ENCODE measurements at regions not wholly inside any gene's neighbourhood (a gene's known extent, or its start where the extent isn't known, plus 50 kb on each side); places are given as distances from the start of the nearest gene placed in this dataset.

DNA sequence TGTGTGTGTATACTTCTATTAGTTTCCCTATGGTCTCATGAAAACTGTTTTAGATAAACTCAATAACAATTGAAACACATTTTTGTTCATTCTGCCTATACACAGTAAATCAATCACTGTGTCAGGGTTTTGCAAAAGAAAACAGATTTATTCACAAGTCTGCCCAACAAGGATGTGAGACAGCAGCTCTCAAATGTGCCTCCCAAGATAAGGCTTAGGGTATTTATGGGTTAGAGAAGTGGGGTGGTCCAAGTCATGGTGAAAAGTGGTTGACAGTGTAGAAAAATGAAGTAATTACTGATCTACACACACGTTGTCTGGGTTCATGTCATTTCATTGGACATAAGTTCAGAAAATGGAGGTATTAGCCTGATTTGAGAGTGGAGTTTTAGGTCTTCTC lies 844.6 kb downstream of the SLITRK6 start:
- TF ChIP-seq POLR2A (IDR thresholded peaks at IDR 0.05; ENCODE audit: low read length) (no peak), GATA1 (IDR thresholded peaks at IDR 0.05; ENCODE audit: low read depth, low read length) (no peak)

Measured in erythroblast (primary cell).